ENCODE measurements at regions not wholly inside any gene's neighbourhood (a gene's known extent, or its start where the extent isn't known, plus 50 kb on each side); places are given as distances from the start of the nearest gene placed in this dataset.

DNA sequence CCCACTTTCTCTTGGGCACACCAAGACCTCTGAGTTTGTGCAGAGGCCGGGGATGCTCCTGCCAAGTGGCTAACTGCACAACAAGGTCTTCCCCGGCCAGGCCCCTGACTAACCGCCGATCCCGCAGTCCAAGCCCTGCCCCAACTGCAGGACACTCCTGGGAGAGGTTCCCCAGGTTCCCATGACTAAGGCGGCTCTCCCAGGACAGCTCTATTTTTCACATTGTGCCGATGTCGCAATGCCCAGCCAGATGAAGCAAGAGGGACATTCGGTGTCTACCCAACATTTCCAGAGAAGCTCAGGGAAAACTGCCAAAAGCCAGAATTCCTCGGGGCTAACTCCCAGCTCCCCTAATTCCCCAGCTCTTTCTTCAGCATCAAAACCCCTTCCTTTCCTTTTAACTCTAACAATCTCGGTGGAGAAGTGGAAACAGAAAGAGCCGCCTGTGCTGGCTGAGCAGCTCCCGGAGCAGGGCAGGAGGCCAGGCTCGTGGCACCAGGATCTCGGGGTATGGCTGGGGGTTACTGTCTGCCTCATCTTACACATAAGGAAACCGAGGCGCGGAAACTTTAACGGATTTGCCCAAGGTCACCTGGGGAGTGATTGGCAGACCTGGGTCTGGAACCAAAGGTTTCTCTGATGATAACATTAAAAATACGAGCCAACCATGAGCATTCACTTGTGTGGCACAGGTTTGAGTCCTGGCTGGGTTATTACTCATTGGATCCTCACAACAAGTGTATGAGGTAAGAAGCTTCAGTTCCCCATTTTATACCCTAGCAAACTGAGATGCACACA is 318.2 kb downstream of the BCL11B start:
- ChIA-PET POLR2A (ENCODE audit: unreplicated experiment) (no interaction called here), CTCF (no interaction called here)
- TF ChIP-seq, protein P1, sequence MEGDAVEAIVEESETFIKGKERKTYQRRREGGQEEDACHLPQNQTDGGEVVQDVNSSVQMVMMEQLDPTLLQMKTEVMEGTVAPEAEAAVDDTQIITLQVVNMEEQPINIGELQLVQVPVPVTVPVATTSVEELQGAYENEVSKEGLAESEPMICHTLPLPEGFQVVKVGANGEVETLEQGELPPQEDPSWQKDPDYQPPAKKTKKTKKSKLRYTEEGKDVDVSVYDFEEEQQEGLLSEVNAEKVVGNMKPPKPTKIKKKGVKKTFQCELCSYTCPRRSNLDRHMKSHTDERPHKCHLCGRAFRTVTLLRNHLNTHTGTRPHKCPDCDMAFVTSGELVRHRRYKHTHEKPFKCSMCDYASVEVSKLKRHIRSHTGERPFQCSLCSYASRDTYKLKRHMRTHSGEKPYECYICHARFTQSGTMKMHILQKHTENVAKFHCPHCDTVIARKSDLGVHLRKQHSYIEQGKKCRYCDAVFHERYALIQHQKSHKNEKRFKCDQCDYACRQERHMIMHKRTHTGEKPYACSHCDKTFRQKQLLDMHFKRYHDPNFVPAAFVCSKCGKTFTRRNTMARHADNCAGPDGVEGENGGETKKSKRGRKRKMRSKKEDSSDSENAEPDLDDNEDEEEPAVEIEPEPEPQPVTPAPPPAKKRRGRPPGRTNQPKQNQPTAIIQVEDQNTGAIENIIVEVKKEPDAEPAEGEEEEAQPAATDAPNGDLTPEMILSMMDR (conservative IDR thresholded peaks at IDR 0.05; ENCODE audit: low read depth, low read length) = no peak
- peak; percentile 58 for TF ChIP-seq CEBPB (IDR thresholded peaks at IDR 0.05; ENCODE audit: low read depth, low read length)
- H3K4ac ChIP-seq (ENCODE audit: low read depth, low read length) = no peak overlapping the region
- H3K18ac ChIP-seq (ENCODE audit: low read depth, low read length) = no peak overlapping the region
- no peak overlapping the region for H2AK9ac ChIP-seq (replicated peaks; ENCODE audit: low read depth, low read length, poor library complexity)
- H3K56ac ChIP-seq (ENCODE audit: extremely low read depth, insufficient read depth, low read length) = no peak overlapping the region
- ATAC-seq (ENCODE audit: low read depth) (no peak), DNase-seq (no peak)
- H2AK5ac ChIP-seq (ENCODE audit: low read depth, low read length) = no peak overlapping the region
- no peaks in the 10 kb centered on the region for H3K27me3 ChIP-seq (ENCODE audit: control insufficient read depth, insufficient read depth, low read length)
- H3K23ac ChIP-seq (ENCODE audit: low read depth, low read length) = no peak overlapping the region
- H3K27ac ChIP-seq (ENCODE audit: insufficient read depth, low read length) = no peak overlapping the region
- H2AFZ ChIP-seq (replicated peaks; ENCODE audit: low read length, poor library complexity) = no peak overlapping the region
- H3K14ac ChIP-seq (replicated peaks; ENCODE audit: low read depth, low read length) = no peak overlapping the region
- 47% methylated on average over 3 of the region's 20 CpGs; no CpG with 5 or more reads in 1 of the 2 experiments for WGBS, 2 experiments (ENCODE audit: extremely low coverage in 2 of 2, insufficient read length in 1 of 2)
- H3K79me1 ChIP-seq (ENCODE audit: low read depth in 1 of 2, low read length in 2 of 2) = no peaks in the 10 kb centered on the region
- no peak overlapping the region for H3K4me3 ChIP-seq (ENCODE audit: insufficient read depth, low read depth, low read length)
- H2BK20ac ChIP-seq (ENCODE audit: low read depth, low read length) = no peak overlapping the region
- H4K8ac ChIP-seq (ENCODE audit: low read depth in 2 of 2, low read length in 2 of 2) = no peak overlapping the region
- H3K9ac ChIP-seq (ENCODE audit: low read depth, low read length) = no peak overlapping the region
- H4K91ac ChIP-seq (ENCODE audit: insufficient read depth, low read depth, low read length) = no peak overlapping the region
- no peak overlapping the region for H2BK120ac ChIP-seq (ENCODE audit: low read depth, low read length)
- no peak overlapping the region for H4K5ac ChIP-seq (ENCODE audit: low read depth, low read length)
- H4K20me1 ChIP-seq (ENCODE audit: insufficient read depth, low read length) = no peaks in the 10 kb centered on the region
- H3K4me1 ChIP-seq (ENCODE audit: control insufficient read depth, insufficient read depth, low read length) = no peaks in the 10 kb centered on the region
- no peak overlapping the region for H3K4me2 ChIP-seq (ENCODE audit: low read depth, low read length)
- peaks cover 50% of the 10 kb centered on the region for H3K9me3 ChIP-seq (ENCODE audit: control insufficient read depth, insufficient read depth, low read length)
- H3K36me3 ChIP-seq (ENCODE audit: control insufficient read depth, insufficient read depth, low read length) = no peaks in the 10 kb centered on the region
- intact Hi-C loops (cut with micrococcal nuclease) (no loop called here), in situ Hi-C loops (cut with MboI; ENCODE audit: low sequenced_read_pairs) (no loop called here), dilution Hi-C loops (cut with HindIII; ENCODE audit: low sequenced_read_pairs, unreplicated experiment) (no loop called here)
- no peak overlapping the region for H2BK5ac ChIP-seq (ENCODE audit: low read depth, low read length, poor library complexity, severe bottlenecking)
- no peaks in the 10 kb centered on the region for H3K9me1 ChIP-seq (ENCODE audit: insufficient read depth, low read length)
- no TSS peak for BruUV-seq (replicated peaks)
- no peak overlapping the region for H2BK15ac ChIP-seq (ENCODE audit: low read depth, low read length)

Measured in IMR-90 (cell line).